ENCODE measurements at regions not wholly inside any gene's neighbourhood (a gene's known extent, or its start where the extent isn't known, plus 50 kb on each side); places are given as distances from the start of the nearest gene placed in this dataset.

GRCh38 chr3:117246771-117247555 lies 537.4 kb downstream of the TUSC7 start:
- Histone ChIP-seq H3K4me3 (ENCODE audit: low read depth, low read length) (no peak overlapping the region), H3K27ac (no peak overlapping the region), H3K9ac (no peak overlapping the region), H2AFZ (no peak overlapping the region), H3K4me1 (no peaks in the 10 kb centered on the region), H3K4me2 (ENCODE audit: low read length) (no peak overlapping the region), H3K79me2 (no peaks in the 10 kb centered on the region), H3K27me3 (ENCODE audit: control insufficient read depth, insufficient read depth, low read length) (no peaks in the 10 kb centered on the region), H3K9me3 (ENCODE audit: control insufficient read depth, low read length) (no peaks in the 10 kb centered on the region), H3K36me3 (ENCODE audit: control insufficient read depth, insufficient read depth, low read length) (no peaks in the 10 kb centered on the region)
- TF ChIP-seq CTCF (IDR thresholded peaks at IDR 0.05) = no peak

GRCh38 chr3:117248153-117248552 lies 538.6 kb downstream of the TUSC7 start:
- Histone ChIP-seq H3K27me3 (ENCODE audit: control insufficient read depth, insufficient read depth, low read length) (no peaks in the 10 kb centered on the region), H3K36me3 (ENCODE audit: control insufficient read depth, insufficient read depth, low read length) (no peaks in the 10 kb centered on the region), H3K9ac (no peak overlapping the region), H3K4me3 (ENCODE audit: low read depth, low read length) (no peak overlapping the region), H2AFZ (no peak overlapping the region), H3K27ac (no peak overlapping the region), H3K4me1 (no peaks in the 10 kb centered on the region), H3K79me2 (no peaks in the 10 kb centered on the region), H3K9me3 (ENCODE audit: control insufficient read depth, low read length) (no peaks in the 10 kb centered on the region), H3K4me2 (ENCODE audit: low read length) (no peak overlapping the region)
- TF ChIP-seq CTCF (IDR thresholded peaks at IDR 0.05) = no peak

- Histone ChIP-seq H3K4me1 (no peaks in the 10 kb centered on the region), H3K79me2 (no peaks in the 10 kb centered on the region), H3K27me3 (ENCODE audit: control insufficient read depth, insufficient read depth, low read length) (no peaks in the 10 kb centered on the region), H3K9ac (no peak overlapping the region), H2AFZ (no peak overlapping the region), H3K27ac (no peak overlapping the region), H3K9me3 (ENCODE audit: control insufficient read depth, low read length) (no peaks in the 10 kb centered on the region), H3K36me3 (ENCODE audit: control insufficient read depth, insufficient read depth, low read length) (no peaks in the 10 kb centered on the region), H3K4me2 (ENCODE audit: low read length) (no peak overlapping the region), H3K4me3 (ENCODE audit: low read depth, low read length) (no peak overlapping the region)
- TF ChIP-seq CTCF (IDR thresholded peaks at IDR 0.05) = no peak
These were observed 542.6 kb downstream of the TUSC7 start for GRCh38 chr3:117252208-117252607.

- no peaks in the 10 kb centered on the region for H3K9me3 ChIP-seq (ENCODE audit: control insufficient read depth, low read length)
- no peak overlapping the region for H3K4me2 ChIP-seq (ENCODE audit: low read length)
- H2AFZ ChIP-seq = no peak overlapping the region
- no peaks in the 10 kb centered on the region for H3K79me2 ChIP-seq
- H3K4me3 ChIP-seq (ENCODE audit: low read depth, low read length) = no peak overlapping the region
- no peaks in the 10 kb centered on the region for H3K27me3 ChIP-seq (ENCODE audit: control insufficient read depth, insufficient read depth, low read length)
- H3K36me3 ChIP-seq (ENCODE audit: control insufficient read depth, insufficient read depth, low read length) = no peaks in the 10 kb centered on the region
- no peaks in the 10 kb centered on the region for H3K4me1 ChIP-seq
- no peak overlapping the region for H3K27ac ChIP-seq
- TF ChIP-seq CTCF (IDR thresholded peaks at IDR 0.05) = no peak
- no peak overlapping the region for H3K9ac ChIP-seq
These were observed 543.1 kb downstream of the TUSC7 start for GRCh38 chr3:117252651-117253050.

GRCh38 chr3:117253636-117254035 lies 544.1 kb downstream of the TUSC7 start:
- Histone ChIP-seq H3K4me2 (ENCODE audit: low read length) (no peak overlapping the region), H3K27ac (no peak overlapping the region), H2AFZ (no peak overlapping the region), H3K4me1 (no peaks in the 10 kb centered on the region), H3K27me3 (ENCODE audit: control insufficient read depth, insufficient read depth, low read length) (no peaks in the 10 kb centered on the region), H3K79me2 (no peaks in the 10 kb centered on the region), H3K9ac (no peak overlapping the region), H3K9me3 (ENCODE audit: control insufficient read depth, low read length) (no peaks in the 10 kb centered on the region), H3K36me3 (ENCODE audit: control insufficient read depth, insufficient read depth, low read length) (no peaks in the 10 kb centered on the region), H3K4me3 (ENCODE audit: low read depth, low read length) (no peak overlapping the region)
- TF ChIP-seq CTCF (IDR thresholded peaks at IDR 0.05) = no peak

Measured in parathyroid adenoma (tissue), 2 donors.